ENCODE measurements at regions not wholly inside any gene's neighbourhood (a gene's known extent, or its start where the extent isn't known, plus 50 kb on each side); places are given as distances from the start of the nearest gene placed in this dataset.

- no peak overlapping the region for H3K27ac ChIP-seq (ENCODE audit: low read depth in 1 of 2, low read length in 2 of 2)
- Mint-ChIP-seq H3K4me1 (ENCODE audit: low read depth) (no peaks in the 10 kb centered on the region), H3K9me3 (no peaks in the 10 kb centered on the region), H3K27me3 (no peaks in the 10 kb centered on the region), H3K36me3 (ENCODE audit: low read depth) (no peaks in the 10 kb centered on the region), H3K27ac (no peak overlapping the region), H3K4me3 (no peak overlapping the region)
- H3K36me3 ChIP-seq (ENCODE audit: insufficient read depth, low read length), result no peaks in the 10 kb centered on the region
- CTCF ChIA-PET, result no interaction called here
- H3K4me3 ChIP-seq (ENCODE audit: low read length), result no peak overlapping the region
- peaks cover 0 to 3% of the 10 kb centered on the region in 2 experiments for H3K27me3 ChIP-seq (ENCODE audit: control insufficient read depth in 1 of 2, insufficient read depth in 2 of 2, low read length in 2 of 2)
- peaks cover 0 to 5% of the 10 kb centered on the region in 2 experiments for H3K9me3 ChIP-seq (ENCODE audit: control insufficient read depth in 1 of 2, insufficient read depth in 1 of 2, low read length in 2 of 2)
- POLR2A ChIA-PET, result interaction anchor here (0.6 kb wide), 1 partner anchor 131 kb away, joined by 3 read pairs; no protein-coding TSS in a partner anchor
- intact Hi-C loops (cut with DNase I, micrococcal nuclease), result no loop called here
- no peak for ATAC-seq (ENCODE audit: poor library complexity)
- no peak for TF ChIP-seq CTCF (IDR thresholded peaks at IDR 0.05)
- H3K4me1 ChIP-seq (ENCODE audit: insufficient read depth, low read length), result no peaks in the 10 kb centered on the region
- no peak for DNase-seq
These were observed 150.8 kb downstream of the ETS2 start for GRCh38 chr21:38956521-38956855.

GRCh38 chr21:38956007-38956406, 150.3 kb downstream of the ETS2 start:
- no peak for DNase-seq
- H3K4me1 Mint-ChIP-seq (ENCODE audit: low read depth), result no peaks in the 10 kb centered on the region
- H3K9me3 ChIP-seq (ENCODE audit: control insufficient read depth in 1 of 2, insufficient read depth in 1 of 2, low read length in 2 of 2), result peaks cover 0 to 5% of the 10 kb centered on the region in 2 experiments
- H3K27me3 ChIP-seq (ENCODE audit: control insufficient read depth in 1 of 2, insufficient read depth in 2 of 2, low read length in 2 of 2), result peaks cover 0 to 3% of the 10 kb centered on the region in 2 experiments
- ChIA-PET POLR2A (no interaction called here), CTCF (no interaction called here)
- H3K27me3 Mint-ChIP-seq, result no peaks in the 10 kb centered on the region
- H3K27ac Mint-ChIP-seq, result no peak overlapping the region
- intact Hi-C loops (cut with DNase I, micrococcal nuclease), result no loop called here
- H3K4me3 ChIP-seq (ENCODE audit: low read length), result no peak overlapping the region
- no peaks in the 10 kb centered on the region for H3K36me3 ChIP-seq (ENCODE audit: insufficient read depth, low read length)
- no peaks in the 10 kb centered on the region for H3K9me3 Mint-ChIP-seq
- no peaks in the 10 kb centered on the region for H3K36me3 Mint-ChIP-seq (ENCODE audit: low read depth)
- no peaks in the 10 kb centered on the region for H3K4me1 ChIP-seq (ENCODE audit: insufficient read depth, low read length)
- no peak for TF ChIP-seq CTCF (IDR thresholded peaks at IDR 0.05)
- no peak overlapping the region for H3K4me3 Mint-ChIP-seq
- no peak for ATAC-seq (ENCODE audit: poor library complexity)
- H3K27ac ChIP-seq (ENCODE audit: low read depth in 1 of 2, low read length in 2 of 2), result no peak overlapping the region

GRCh38 chr21:38955495-38955894, 149.8 kb downstream of the ETS2 start:
- DNase-seq (no peak), ATAC-seq (ENCODE audit: poor library complexity) (no peak)
- H3K4me3 Mint-ChIP-seq, result no peak overlapping the region
- H3K27ac Mint-ChIP-seq, result no peak overlapping the region
- no peak overlapping the region for H3K27ac ChIP-seq (ENCODE audit: low read depth in 1 of 2, low read length in 2 of 2)
- no peaks in the 10 kb centered on the region for H3K9me3 Mint-ChIP-seq
- ChIA-PET POLR2A (no interaction called here), CTCF (no interaction called here)
- no peaks in the 10 kb centered on the region for H3K4me1 Mint-ChIP-seq (ENCODE audit: low read depth)
- H3K9me3 ChIP-seq (ENCODE audit: control insufficient read depth in 1 of 2, insufficient read depth in 1 of 2, low read length in 2 of 2), result peaks cover 0 to 5% of the 10 kb centered on the region in 2 experiments
- intact Hi-C loops (cut with DNase I, micrococcal nuclease), result no loop called here
- no peak for TF ChIP-seq CTCF (IDR thresholded peaks at IDR 0.05)
- no peaks in the 10 kb centered on the region for H3K36me3 ChIP-seq (ENCODE audit: insufficient read depth, low read length)
- no peaks in the 10 kb centered on the region for H3K4me1 ChIP-seq (ENCODE audit: insufficient read depth, low read length)
- H3K36me3 Mint-ChIP-seq (ENCODE audit: low read depth), result no peaks in the 10 kb centered on the region
- no peak overlapping the region for H3K4me3 ChIP-seq (ENCODE audit: low read length)
- peaks cover 0 to 3% of the 10 kb centered on the region in 2 experiments for H3K27me3 ChIP-seq (ENCODE audit: control insufficient read depth in 1 of 2, insufficient read depth in 2 of 2, low read length in 2 of 2)
- no peaks in the 10 kb centered on the region for H3K27me3 Mint-ChIP-seq

Measured in CD4-positive, alpha-beta T cell (primary cell).